Uterus (tissue), 3 donors: ENCODE measurements at regions not wholly inside any gene's neighbourhood (a gene's known extent, or its start where the extent isn't known, plus 50 kb on each side); places are given as distances from the start of the nearest gene placed in this dataset.
A peak's percentile ranks its signal among the peaks of the same experiment; 100 is the strongest.

Source experiments
- DNase-seq, 2 donors: peaks; one replicate each; pipeline ENCODE4 v3.0.0-alpha.2; 2019 to 2020
- H3K27ac ChIP-seq, 2 donors: fragments of 200-600 bp; sonication (generic); 1 replicate in 1 of 2; 2 replicates in 1 of 2; pipeline ENCODE4 v1.5.1; 2016 to 2018
- H3K27me3 ChIP-seq, 2 donors: fragments of 200-600 bp; sonication (generic); one replicate each; pipeline ENCODE4 v1.5.1; 2018 to 2019; ENCODE audit warnings: control low read depth in 1 of 2
- H3K36me3 ChIP-seq, 2 donors: fragments of 200-600 bp; sonication (generic); one replicate each; pipeline ENCODE4 v1.5.1; 2019; ENCODE audit warnings: control low read depth in 1 of 2
- H3K4me1 ChIP-seq, 2 donors: fragments of 200-600 bp; sonication (generic); one replicate each; pipeline ENCODE4 v1.5.1; 2018 to 2019; ENCODE audit warnings: control low read depth in 1 of 2
- H3K4me3 ChIP-seq, 2 donors: fragments of 200-600 bp; sonication (generic); 1 replicate in 1 of 2; 2 replicates in 1 of 2; pipeline ENCODE4 v1.5.1; 2018 to 2019; ENCODE audit warnings: mild to moderate bottlenecking in 1 of 2
- H3K9me3 ChIP-seq, 2 donors: fragments of 200-600 bp; sonication (generic); one replicate each; pipeline ENCODE4 v1.5.1; 2019; ENCODE audit warnings: control low read depth in 1 of 2
- CTCF ChIP-seq, 4 experiments: fragments of 200-600 bp in 2 of 4; fragments of 450-650 bp in 2 of 4; sonication (generic) in 2 of 4; IDR thresholded peaks; one replicate each; pipeline ENCODE4 v1.5.1; 2016 to 2019; ENCODE audit warnings: antibody characterized with exemption in 4 of 4, mild to moderate bottlenecking in 2 of 4, moderate library complexity in 1 of 4
- POLR2A ChIP-seq, 2 donors: fragments of 450-650 bp; IDR thresholded peaks; one replicate each; pipeline ENCODE4 v1.6.1; 2016; ENCODE audit warnings: antibody characterized with exemption in 2 of 2, mild to moderate bottlenecking in 1 of 2, moderate library complexity in 1 of 2
- intact Hi-C: fragments of 100-400 bp; cut with DNase I; formaldehyde crosslinking; loops from one replicate; pipeline ENCODE4 v1.15.1; 2023; ENCODE audit warnings: low total_unique reads
- donor health status: DM: yes; HTN: yes; CAD: no.

- intact Hi-C loops, result no loop called here
- no peak for DNase-seq
- no peaks in the 10 kb centered on the region for H3K27me3 ChIP-seq
- no peak overlapping the region for H3K27ac ChIP-seq
- TF ChIP-seq CTCF (IDR thresholded peaks at IDR 0.05) (no peak), POLR2A (IDR thresholded peaks at IDR 0.05) (no peak)
- no peaks in the 10 kb centered on the region for H3K36me3 ChIP-seq
- H3K9me3 ChIP-seq, result no peaks in the 10 kb centered on the region
- H3K4me3 ChIP-seq, result no peak overlapping the region
- no peaks in the 10 kb centered on the region for H3K4me1 ChIP-seq
Measured at GRCh38 chr2:16948053-16948452, 282.4 kb upstream of the CYRIA start.

- intact Hi-C loops, result no loop called here
- H3K4me3 ChIP-seq, result no peak overlapping the region
- peak; percentile 17 to 22 for DNase-seq
- no peaks in the 10 kb centered on the region for H3K27me3 ChIP-seq
- H3K36me3 ChIP-seq, result no peaks in the 10 kb centered on the region
- H3K9me3 ChIP-seq, result no peaks in the 10 kb centered on the region
- H3K27ac ChIP-seq, result no peak overlapping the region
- TF ChIP-seq CTCF (IDR thresholded peaks at IDR 0.05) (no peak), POLR2A (IDR thresholded peaks at IDR 0.05) (no peak)
- no peaks in the 10 kb centered on the region for H3K4me1 ChIP-seq
Measured at GRCh38 chr2:16943279-16943958, 277.8 kb upstream of the CYRIA start.

GRCh38 chr2:16940214-16940613 lies 274.6 kb upstream of the CYRIA start:
- Histone ChIP-seq H3K27ac (no peak overlapping the region), H3K27me3 (no peaks in the 10 kb centered on the region), H3K36me3 (no peaks in the 10 kb centered on the region), H3K4me3 (no peak overlapping the region), H3K4me1 (no peaks in the 10 kb centered on the region), H3K9me3 (no peaks in the 10 kb centered on the region)
- intact Hi-C loops, result no loop called here
- TF ChIP-seq POLR2A (IDR thresholded peaks at IDR 0.05) (no peak), CTCF (IDR thresholded peaks at IDR 0.05) (no peak)
- no peak for DNase-seq

- no peak for DNase-seq
- no peaks in the 10 kb centered on the region for H3K27me3 ChIP-seq
- intact Hi-C loops, result no loop called here
- H3K4me1 ChIP-seq, result no peaks in the 10 kb centered on the region
- H3K4me3 ChIP-seq, result no peak overlapping the region
- no peaks in the 10 kb centered on the region for H3K36me3 ChIP-seq
- no peak overlapping the region for H3K27ac ChIP-seq
- H3K9me3 ChIP-seq, result no peaks in the 10 kb centered on the region
- TF ChIP-seq POLR2A (IDR thresholded peaks at IDR 0.05), result no peak
Measured at GRCh38 chr2:16939771-16940170, 274.1 kb upstream of the CYRIA start.

- Histone ChIP-seq H3K9me3 (no peaks in the 10 kb centered on the region), H3K4me1 (no peaks in the 10 kb centered on the region), H3K4me3 (no peak overlapping the region), H3K27me3 (no peaks in the 10 kb centered on the region), H3K27ac (no peak overlapping the region), H3K36me3 (no peaks in the 10 kb centered on the region)
- DNase-seq, result no peak
- TF ChIP-seq CTCF (IDR thresholded peaks at IDR 0.05) (no peak), POLR2A (IDR thresholded peaks at IDR 0.05) (no peak)
- intact Hi-C loops, result no loop called here
Measured at GRCh38 chr2:16933355-16933754, 267.7 kb upstream of the CYRIA start.

- no peaks in the 10 kb centered on the region for H3K27me3 ChIP-seq
- no peaks in the 10 kb centered on the region for H3K36me3 ChIP-seq
- no peak overlapping the region for H3K27ac ChIP-seq
- no peak for DNase-seq
- intact Hi-C loops, result no loop called here
- H3K4me1 ChIP-seq, result no peaks in the 10 kb centered on the region
- H3K9me3 ChIP-seq, result no peaks in the 10 kb centered on the region
- TF ChIP-seq CTCF (IDR thresholded peaks at IDR 0.05) (no peak), POLR2A (IDR thresholded peaks at IDR 0.05) (no peak)
- no peak overlapping the region for H3K4me3 ChIP-seq
Measured at GRCh38 chr2:16932826-16933225, 267.2 kb upstream of the CYRIA start.
